ENCODE measurements at regions not wholly inside any gene's neighbourhood (a gene's known extent, or its start where the extent isn't known, plus 50 kb on each side); places are given as distances from the start of the nearest gene placed in this dataset.

DNA sequence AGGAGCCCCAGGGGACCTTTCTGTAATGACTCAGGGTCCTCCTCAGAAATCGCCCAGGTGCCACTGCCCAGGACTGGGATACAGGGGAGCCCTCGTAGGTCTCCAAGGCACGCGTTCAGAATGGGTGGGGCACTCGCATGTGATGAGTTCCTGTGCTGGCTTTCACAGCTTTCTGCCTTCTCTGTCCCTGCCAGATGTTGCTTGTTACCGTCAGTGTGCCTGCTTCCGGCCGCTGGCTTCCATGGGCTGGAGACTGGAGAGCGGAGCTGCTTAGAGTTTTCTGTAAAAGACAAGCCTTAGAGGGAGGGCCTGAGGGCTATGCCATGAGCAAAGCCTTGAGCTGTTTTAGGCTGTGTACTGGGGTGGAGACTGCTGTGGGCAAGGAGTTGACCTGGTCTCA is 75.0 kb upstream of the SLC24A4 start:
- Histone ChIP-seq H3K4me3 (ENCODE audit: insufficient read depth, low read depth, low read length) (no peak overlapping the region), H2BK15ac (ENCODE audit: low read depth, low read length) (no peak overlapping the region), H3K14ac (replicated peaks; ENCODE audit: low read depth, low read length) (no peak overlapping the region), H3K9me3 (ENCODE audit: control insufficient read depth, insufficient read depth, low read length) (peaks cover 6% of the 10 kb centered on the region), H4K8ac (ENCODE audit: low read depth in 2 of 2, low read length in 2 of 2) (no peak overlapping the region), H3K4me1 (ENCODE audit: control insufficient read depth, insufficient read depth, low read length) (no peaks in the 10 kb centered on the region), H3K18ac (ENCODE audit: low read depth, low read length) (no peak overlapping the region), H2BK120ac (ENCODE audit: low read depth, low read length) (no peak overlapping the region), H2BK20ac (ENCODE audit: low read depth, low read length) (no peak overlapping the region), H4K5ac (ENCODE audit: low read depth, low read length) (no peak overlapping the region), H3K27me3 (ENCODE audit: control insufficient read depth, insufficient read depth, low read length) (peaks cover 11% of the 10 kb centered on the region), H2AK9ac (replicated peaks; ENCODE audit: low read depth, low read length, poor library complexity) (no peak overlapping the region), H3K9ac (ENCODE audit: low read depth, low read length) (no peak overlapping the region), H3K56ac (ENCODE audit: extremely low read depth, insufficient read depth, low read length) (no peak overlapping the region), H3K36me3 (ENCODE audit: control insufficient read depth, insufficient read depth, low read length) (no peaks in the 10 kb centered on the region), H3K27ac (ENCODE audit: insufficient read depth, low read length) (no peak overlapping the region), H3K23ac (ENCODE audit: low read depth, low read length) (no peak overlapping the region), H2AK5ac (ENCODE audit: low read depth, low read length) (no peak overlapping the region), H3K4ac (ENCODE audit: low read depth, low read length) (no peak overlapping the region), H3K79me1 (ENCODE audit: low read depth in 1 of 2, low read length in 2 of 2) (no peaks in the 10 kb centered on the region), H2AFZ (replicated peaks; ENCODE audit: low read length, poor library complexity) (no peak overlapping the region), H3K4me2 (ENCODE audit: low read depth, low read length) (no peak overlapping the region), H4K20me1 (ENCODE audit: insufficient read depth, low read length) (no peaks in the 10 kb centered on the region), H2BK5ac (ENCODE audit: low read depth, low read length, poor library complexity, severe bottlenecking) (no peak overlapping the region), H3K9me1 (ENCODE audit: insufficient read depth, low read length) (no peaks in the 10 kb centered on the region), H4K91ac (ENCODE audit: insufficient read depth, low read depth, low read length) (no peak overlapping the region)
- BruUV-seq (replicated peaks): no TSS peak
- TF ChIP-seq, protein P1, sequence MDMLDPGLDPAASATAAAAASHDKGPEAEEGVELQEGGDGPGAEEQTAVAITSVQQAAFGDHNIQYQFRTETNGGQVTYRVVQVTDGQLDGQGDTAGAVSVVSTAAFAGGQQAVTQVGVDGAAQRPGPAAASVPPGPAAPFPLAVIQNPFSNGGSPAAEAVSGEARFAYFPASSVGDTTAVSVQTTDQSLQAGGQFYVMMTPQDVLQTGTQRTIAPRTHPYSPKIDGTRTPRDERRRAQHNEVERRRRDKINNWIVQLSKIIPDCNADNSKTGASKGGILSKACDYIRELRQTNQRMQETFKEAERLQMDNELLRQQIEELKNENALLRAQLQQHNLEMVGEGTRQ (IDR thresholded peaks at IDR 0.05; ENCODE audit: low read depth, low read length): no peak
- no CpG with 5 or more reads among the region's 9 CpGs for WGBS, 2 experiments (ENCODE audit: extremely low coverage in 2 of 2, insufficient read length in 1 of 2)
- ChIA-PET CTCF (no interaction called here), POLR2A (ENCODE audit: unreplicated experiment) (no interaction called here)
- intact Hi-C loops (cut with micrococcal nuclease): no loop called here
- in situ Hi-C loops (cut with MboI; ENCODE audit: low sequenced_read_pairs): no loop called here
- no peak for DNase-seq
- no peak for ATAC-seq (ENCODE audit: low read depth)
- dilution Hi-C loops (cut with HindIII; ENCODE audit: low sequenced_read_pairs, unreplicated experiment): no loop called here
